DMS114 treated with DMSO at 0.1 percent for 48 hours (cell line): ENCODE measurements at regions not wholly inside any gene's neighbourhood (a gene's known extent, or its start where the extent isn't known, plus 50 kb on each side); places are given as distances from the start of the nearest gene placed in this dataset.

Experiments used
- DNase-seq: peaks from one replicate; lab custom pipeline; 2025; ENCODE audit not compliant: unreplicated experiment; lab: John Stamatoyannopoulos, UW

DNA sequence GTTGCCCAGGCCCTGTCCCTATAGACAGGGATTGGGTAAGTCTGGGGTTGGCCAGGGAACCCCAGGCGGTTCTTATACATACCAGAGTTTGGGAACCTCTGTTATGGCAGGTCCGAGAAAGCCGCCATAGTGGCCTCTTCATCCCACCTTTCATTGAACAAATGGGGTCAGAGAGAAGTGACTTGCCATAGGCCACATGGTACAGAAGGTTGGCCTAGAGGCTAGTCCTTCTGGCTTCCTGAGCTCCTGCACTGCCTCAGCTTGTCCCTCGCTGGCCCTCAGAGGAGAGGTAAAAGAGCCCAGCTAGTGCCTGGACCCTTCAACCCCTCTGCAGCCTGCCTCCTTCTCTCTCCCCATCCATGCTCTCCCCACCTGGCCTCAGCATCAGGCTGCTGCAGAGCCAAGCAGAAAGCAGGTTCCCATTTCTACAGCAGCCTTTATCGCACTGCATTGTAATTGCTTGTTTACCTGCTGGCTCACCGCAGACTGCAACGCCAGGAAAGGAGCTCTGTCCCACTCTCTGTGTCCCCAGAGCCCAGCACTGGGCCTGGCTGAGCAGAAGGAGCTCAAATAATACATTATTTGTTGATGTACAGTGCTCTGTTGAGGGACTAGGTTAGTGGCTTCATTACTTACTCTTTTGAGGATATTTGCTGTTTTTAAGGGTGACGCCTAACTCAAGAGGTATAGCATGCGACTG lies 103.6 kb downstream of the TRIM29 start:
- no peak for DNase-seq

DNA sequence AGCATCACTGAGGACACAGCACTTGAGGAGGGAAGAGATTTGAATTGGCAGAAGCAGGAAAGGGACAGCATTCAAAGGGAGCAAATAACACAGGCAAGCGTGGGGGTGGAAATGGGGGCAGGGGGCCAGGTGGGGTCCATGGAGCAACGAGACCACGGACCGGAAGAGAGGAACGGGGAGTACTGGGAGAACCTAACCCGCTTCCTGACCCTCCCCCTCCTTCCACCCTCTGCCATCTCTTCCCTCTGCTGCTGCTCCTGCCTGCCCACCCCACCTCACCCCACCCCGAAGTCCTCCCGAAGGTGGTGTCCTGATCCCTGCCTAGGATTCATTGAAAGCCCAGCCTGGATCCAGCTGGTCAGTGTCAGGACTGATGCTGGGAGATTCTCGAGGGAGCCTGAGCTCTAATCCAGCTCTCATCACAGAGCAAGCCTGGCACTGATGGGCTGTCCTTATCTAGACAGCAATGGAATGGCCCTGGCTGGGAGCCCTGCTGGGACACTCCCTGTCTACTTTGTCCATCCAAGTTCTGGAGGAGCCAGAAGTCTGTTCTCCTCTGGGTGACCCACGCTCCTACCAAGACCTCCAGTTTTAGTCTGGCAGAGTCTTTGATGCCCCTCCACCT lies 105.0 kb downstream of the TRIM29 start:
- no peak for DNase-seq

DNA sequence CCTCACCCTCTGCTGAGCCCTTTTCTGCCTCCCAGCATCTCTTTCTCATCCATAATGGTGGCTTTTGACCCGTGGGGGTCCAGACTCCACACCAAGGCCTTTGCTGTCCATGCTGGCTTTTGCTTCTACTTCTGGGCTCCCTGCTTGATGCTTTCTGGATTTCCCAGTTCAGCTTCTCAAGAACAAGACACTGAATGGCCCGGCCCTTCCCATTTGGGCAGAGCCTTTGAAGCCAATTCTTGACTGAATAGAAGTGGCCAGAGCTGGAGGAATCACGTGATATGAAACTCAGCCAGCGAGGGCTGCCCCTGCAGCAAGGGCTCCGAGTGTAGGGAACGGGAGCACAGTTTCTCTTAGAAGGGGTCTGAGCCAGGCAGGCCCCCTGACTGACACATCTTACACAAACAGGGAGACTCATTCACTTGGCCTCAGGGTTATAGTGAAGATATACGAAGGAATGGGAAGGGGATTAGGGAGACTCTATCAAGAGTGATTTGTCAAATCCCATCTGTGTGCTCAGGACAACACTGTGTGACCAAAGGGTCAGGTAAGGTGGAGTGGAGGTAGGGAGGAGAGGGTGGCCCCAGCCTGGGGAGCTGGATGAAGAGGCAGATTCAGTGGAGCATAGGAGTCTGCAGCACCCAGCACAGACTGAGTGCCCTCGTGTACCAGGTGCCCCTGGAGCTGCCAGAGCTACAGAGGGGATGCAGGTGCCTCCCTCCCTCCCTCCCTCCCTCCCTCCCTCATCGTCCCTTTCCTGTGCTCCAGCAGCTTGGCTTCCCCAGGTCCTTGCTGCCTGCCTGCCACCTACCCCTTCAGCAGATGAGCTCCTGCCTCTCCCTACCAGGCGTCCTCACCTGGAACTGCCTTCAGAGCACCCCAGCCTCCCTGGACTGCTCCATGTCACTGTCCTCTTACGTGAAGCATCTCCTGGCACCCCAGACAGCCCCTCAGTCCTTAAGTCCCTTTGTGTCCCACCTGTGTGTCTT lies 106.0 kb downstream of the TRIM29 start:
- DNase-seq: no peak

DNA sequence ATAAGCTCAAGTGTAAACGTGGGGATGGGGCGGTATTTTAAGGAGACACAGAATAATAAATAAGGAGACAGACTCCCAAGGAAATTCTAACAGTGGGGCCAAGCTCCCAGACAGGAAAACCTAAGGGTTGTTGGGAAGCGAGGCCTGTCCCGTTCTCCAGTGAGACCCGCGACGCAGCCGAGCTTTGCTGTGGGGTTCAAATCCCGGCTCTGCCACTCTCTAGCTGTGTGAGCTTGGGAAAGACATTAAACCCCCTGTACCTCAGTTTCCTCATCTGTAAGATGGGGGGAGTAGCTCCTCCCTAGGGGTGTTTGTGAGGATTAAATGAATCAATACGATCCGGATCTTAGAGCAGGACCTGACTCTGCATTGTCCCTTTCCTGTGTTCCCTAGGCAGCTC lies 106.8 kb downstream of the TRIM29 start:
- no peak for DNase-seq

DNA sequence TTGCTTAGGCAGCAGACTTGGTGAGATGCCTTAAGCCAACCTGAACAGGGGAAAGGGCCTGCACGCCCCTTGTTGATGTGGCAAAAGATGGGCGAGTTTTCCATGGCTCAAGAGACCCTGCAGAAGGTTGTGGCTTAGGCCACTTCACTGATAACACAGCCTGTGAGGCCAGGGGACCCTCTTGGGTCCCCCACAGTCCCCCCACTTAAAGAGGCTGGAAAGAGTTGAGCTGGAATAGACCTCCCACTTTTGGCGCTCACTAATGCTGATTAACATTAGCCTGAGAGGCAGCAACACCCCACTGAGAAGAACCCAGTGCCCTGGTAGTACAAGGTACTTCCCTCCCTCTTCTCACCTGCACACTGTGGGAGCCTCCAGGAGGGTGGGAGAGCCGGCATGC lies 107.5 kb downstream of the TRIM29 start:
- no peak for DNase-seq

DNA sequence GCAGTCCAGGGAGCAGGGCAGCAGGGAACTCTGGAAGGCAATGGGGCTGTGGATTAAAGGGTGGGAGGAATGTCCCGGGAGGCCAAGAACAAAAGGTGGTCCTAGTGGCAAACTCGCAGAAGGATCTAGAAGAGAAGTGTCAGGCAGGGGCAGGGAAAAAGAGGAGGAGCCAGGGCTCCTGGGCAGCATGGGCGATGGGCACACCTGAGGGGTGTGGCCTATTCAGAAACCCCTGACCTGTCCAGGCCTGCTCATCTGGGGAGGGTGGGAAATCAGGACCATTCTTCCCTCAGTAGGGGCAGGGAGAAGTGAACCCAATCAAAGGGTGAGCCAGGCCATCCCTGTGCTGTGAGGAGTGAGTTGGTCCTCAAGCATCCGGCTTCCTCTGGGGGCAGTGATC lies 108.6 kb downstream of the TRIM29 start:
- no peak for DNase-seq

DNA sequence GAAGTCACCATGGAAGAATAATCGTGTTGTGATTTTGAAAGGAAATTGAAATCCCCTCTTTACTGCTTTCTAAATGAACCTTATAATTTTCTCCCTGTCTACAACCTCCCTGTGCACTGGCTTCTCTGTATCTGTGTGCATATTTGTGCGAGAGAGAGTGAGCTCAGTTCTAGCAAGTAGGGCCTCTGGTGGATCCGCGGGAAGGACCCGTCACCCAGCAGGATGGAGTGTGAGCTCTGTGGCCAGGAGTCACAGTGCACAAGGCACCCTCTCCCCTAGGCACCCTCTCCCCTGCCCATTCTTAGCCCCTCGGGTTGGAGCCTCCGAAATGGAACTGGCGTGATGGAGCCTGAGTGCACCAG lies 109.0 kb downstream of the TRIM29 start:
- no peak for DNase-seq

DNA sequence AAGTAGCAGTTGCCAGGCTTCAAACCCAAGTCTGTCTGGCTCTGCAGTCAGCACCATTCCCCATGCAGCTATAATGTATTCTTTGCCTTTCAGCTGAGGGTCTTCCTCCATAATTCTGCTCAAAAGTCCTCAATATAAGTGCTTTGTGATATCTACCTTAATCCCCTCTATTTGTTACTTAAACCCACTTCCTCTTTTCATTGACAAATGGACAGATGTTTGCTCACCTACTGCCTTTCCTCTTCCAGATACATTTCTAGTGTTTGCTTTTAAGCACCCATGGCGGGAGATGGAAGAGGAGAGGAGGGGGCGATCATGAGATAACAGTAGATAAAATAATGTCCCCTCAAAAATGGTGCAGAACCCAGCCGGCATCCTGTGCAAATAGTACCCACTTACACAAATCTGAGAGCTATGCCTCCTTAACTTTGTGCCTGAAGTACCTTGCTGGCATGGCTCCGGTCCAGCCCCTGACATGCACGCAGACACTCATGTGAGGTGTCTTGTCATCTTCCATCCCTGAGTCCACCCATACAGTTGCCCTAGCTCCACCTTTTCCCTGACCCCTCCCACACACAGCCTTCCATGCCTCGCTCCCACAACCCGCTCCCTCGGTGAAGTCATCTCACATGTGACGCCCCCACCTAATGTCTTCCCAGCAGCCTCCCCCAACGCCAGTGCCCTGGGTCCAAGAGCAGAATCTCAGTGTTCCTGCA lies 109.6 kb downstream of the TRIM29 start:
- DNase-seq: no peak

DNA sequence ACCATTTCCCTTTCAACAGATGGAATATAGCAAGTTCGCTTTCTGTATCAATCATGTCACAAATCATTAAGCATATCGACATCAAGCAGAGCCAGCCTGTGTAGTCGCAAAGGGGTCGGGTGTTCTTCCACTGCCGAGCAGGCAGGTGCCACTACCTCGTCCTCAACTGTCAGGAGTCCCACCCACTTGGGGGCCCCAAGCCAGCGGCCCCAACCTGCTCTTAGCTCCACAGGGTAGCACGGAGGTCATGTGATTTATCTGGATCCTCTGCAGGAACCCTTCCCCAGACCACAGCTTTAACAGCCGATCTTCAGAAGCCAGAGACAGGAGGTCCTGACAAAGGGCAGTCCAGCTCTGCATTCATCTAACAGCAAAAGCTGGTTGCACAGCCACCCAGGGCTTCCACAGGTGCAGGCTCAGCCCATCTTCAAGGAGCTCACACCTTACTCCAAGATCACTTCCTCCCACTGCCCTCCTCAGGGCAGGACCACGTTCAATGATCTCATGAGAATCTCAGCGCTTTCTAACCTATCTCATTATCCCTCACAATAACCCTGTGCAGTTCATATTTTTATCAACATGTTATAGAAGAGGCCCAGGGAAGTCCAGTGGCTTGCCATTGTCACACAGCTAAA lies 110.2 kb downstream of the TRIM29 start:
- no peak for DNase-seq

DNA sequence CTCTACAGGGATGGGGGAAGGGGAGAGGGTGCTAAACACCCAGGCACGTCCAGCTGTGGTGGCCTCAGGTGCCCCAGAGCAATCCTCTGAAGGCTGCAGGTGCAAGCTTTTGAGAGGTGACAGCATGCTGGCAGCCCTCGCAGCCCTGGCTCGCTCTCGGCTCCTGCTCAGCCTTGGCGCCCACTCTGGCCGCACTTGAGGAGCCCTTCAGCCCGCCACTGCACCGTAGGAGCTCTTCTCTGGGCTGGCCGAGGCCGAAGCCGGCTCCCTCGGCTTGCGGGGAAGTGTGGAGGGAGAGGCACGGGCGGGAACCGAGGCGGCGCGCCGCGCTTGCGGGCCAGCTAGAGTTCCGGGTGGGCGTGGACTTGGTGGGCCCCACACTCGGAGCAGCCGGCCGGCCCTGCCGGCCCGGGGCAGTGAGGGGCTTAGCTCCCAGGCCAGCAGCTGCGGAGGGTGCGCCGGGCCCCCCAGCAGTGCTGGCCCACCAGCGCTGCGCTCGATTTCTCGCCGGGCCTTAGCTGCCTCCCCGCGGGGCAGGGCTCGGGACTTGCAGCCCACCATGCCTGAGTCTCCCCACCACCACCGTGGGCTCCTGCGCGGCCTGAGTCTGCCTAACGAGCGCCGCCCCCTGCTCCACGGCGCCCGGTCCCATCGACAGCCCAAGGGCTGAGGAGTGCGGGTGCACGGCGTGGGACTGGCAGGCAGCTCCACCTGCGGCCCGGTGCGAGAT lies 112.1 kb downstream of the TRIM29 start:
- DNase-seq: no peak

DNA sequence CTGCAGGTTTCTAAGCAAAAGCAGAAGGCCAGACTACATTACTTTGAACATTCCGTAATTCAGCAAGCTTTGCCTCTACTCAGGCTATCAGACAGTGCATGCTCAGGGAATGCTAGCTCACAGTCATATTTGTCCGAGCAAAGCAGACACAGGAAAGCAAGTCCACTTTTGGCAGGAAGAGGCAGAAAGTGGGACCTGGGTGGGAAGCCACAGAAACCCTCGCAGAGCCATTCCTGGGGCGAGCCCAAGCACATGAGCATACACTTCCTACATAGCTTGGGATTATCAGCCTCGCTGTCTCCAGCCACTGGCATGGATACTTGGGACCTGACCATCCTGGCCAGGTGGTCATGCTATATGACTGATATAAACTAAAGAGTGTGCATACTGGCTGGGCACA lies 113.3 kb downstream of the TRIM29 start:
- no peak for DNase-seq

DNA sequence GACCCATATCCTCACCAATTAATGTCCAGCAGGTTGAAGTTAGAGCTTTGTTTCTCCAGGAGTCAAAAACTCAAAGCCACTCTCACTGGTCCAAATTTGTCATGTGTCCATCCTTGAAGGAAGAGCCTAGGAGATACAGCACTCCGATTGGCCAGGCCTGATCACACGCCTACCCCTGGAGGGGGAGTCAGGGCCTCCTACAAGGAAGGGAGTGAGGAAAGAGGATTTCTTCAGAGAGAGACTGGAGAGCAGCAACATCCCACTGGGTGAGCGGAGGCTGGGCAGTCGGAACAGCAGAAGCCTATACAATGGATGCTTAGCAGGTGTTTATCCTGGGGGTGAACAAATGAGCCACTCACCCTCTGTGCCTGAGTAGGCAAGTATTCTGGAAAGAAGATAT lies 113.9 kb downstream of the TRIM29 start:
- no peak for DNase-seq

DNA sequence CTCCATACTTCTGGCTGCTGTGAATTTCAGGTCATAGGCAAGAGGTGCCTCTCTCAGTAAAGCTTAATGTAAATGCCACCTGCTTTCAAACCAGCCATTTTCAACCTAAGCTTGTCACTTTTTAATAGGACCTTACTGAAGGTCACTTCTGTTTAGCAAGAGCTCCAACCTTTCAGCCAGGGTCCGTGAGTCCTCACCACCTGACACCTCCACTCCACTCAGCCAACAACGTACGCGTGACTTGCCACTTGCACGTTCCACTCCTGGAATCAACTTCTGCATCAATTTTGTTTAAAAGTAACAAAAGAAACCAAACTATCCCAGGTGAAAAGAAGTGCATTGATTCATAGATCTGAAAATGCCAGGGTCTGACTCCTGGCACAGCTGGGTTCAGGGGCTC lies 114.4 kb downstream of the TRIM29 start:
- DNase-seq: no peak

DNA sequence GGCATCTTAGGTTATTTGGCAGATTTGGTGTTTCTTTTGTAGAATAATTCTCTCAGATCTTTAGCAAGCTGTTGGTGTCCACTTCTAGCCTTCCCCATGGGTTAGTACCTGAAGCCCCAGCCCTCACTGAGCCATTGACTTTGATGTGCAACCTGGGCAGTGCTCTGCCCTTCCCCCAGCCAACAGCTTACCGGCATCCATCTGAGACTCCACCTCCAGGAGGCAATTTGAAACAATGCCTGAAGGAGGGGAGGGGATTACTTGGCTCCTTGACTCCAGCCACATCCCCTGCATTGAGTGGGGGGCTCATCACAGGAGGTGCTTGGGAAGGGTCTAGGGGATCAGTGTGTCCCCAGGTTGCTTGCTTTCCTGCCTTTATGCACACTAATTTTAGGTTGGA lies 114.8 kb downstream of the TRIM29 start:
- no peak for DNase-seq

DNA sequence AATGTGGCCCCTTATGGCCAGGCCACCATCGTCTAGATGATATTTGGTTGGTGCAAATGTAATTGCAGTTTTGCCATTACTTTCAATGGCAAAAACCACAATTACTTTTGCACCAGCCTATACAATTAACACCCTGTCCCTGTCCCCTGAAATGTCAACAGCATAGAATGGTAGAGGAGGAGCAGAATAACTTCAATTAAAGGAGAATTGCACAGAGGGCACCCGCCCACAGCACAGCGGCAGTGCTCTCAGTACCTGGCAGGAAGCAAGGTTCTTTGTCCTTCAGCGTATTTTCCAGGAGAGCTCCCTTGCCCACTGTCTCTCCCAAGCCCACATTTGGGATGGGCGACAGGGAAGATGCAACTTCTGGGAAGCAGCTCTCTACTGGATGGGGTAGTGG lies 115.3 kb downstream of the TRIM29 start:
- no peak for DNase-seq

DNA sequence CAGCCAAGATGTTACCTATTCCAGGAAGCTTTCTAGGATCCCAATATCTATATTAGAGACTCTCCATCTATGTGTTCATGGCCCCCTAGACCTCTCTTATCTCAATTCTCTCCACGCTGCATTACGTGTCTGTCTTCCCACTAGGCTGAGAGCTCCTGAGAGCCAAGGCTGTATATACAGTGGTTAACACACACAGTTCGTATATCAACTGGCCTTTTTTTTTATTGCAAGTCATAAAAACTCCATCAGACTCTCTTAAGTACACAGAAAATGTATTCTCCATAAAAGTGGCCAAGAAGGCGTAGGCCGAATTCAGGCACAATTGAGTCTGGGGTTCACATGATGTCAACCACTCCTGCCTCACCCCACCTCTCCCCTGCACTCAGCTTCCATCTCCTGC lies 115.9 kb downstream of the TRIM29 start:
- no peak for DNase-seq

DNA sequence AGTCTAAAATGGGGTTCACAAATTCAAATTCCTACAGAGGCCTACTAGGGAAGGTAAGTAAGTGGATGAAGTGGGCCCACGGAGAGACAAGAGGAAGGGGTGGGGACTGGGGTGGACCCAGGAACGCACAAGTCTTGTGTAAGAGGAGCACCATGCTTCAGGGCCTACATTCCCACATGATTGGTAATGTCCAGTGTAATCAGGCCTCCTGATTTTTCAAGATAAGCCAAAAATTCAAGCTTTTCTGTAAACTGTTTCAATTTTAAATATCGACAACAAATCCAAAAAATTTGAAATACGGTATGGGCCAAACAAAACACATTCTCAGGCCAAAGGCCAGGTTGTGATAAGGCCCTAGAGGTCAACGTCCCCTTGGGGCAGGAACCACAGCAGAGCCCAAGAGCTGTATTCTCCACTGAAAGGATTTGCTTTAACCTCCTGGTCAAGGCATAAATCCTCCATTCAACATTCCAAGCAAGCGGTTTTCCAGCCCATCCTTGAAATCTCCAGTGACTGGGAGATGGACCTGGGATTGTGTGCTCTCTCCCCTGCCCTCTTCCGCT lies 116.4 kb downstream of the TRIM29 start:
- no peak for DNase-seq

DNA sequence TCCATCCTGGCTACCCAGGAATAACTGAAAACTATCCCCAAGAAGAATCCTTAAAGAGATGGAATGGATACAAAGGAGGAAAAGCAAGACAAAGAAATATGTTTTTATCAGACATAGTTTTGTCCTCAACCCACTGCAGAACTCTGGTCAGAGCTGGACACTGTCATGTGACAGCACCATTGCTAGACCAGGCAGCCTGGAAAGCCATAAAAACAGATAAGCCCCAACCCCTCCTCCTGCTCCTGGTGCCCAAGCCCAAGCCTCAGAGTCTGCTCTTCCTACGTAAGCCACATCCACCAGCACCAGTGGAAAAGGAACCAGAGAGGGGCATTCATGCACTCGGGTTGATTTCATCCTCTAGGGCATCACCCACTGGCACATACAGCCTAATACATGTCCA lies 116.9 kb downstream of the TRIM29 start:
- DNase-seq: no peak

DNA sequence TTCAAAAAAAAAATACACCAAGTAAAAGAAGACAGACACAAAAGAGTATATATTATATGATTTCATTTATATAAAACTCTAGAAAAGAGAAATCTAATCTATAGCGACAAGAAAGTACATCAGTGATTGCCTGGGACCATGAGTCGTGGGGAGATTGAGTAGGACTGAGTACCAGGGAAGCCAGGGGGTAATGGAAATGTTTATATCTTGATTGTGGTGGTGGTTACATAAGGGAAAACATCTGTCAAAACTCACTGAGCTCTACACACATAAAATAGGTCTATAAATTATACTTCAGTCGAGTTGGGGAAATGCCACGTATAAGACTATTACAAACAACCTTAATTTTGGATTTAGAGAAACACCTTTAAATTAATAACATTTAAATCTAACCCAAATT lies 117.4 kb downstream of the TRIM29 start:
- no peak for DNase-seq

DNA sequence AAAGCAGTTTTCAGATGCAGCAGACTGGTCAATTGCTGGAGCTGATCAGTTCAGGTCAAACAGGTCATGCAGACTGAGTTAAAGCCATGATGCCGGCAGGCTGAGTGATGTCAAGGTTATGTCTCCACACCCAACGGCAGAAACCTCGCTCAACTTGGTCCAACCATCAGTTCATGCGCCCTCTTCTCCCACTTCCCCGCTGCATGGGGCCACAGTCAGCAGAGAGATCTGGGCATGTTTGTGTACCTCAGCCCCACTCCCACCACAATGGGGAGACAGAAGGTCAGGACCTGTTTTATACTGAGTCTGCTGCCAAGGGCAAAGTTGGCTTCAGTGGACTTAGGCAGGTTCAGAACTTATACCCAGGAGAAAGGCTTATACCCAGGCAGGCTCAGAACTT lies 118.7 kb downstream of the TRIM29 start:
- no peak for DNase-seq
